ENCODE measurements at regions not wholly inside any gene's neighbourhood (a gene's known extent, or its start where the extent isn't known, plus 50 kb on each side); places are given as distances from the start of the nearest gene placed in this dataset.
"Not testable (repeated sequence)": the region's sequence is repeated elsewhere in the genome, so short reads cannot be mapped to it uniquely, and the experiment has no call there.

GRCh38 chr13:57846600-57847173 lies 215.1 kb downstream of the PCDH17 start:
- Mint-ChIP-seq H3K4me1 (ENCODE audit: low read depth) (no peaks in the 10 kb centered on the region), H3K27ac (no peak overlapping the region), H3K9me3 (peaks cover 28% of the 10 kb centered on the region), H3K4me3 (no peak overlapping the region), H3K36me3 (peaks cover 5% of the 10 kb centered on the region), H3K27me3 (no peaks in the 10 kb centered on the region)
- CTCF ChIA-PET, result no interaction called here
- POLR2A ChIA-PET, result no interaction called here
- intact Hi-C loops (cut with micrococcal nuclease), result no loop called here
- no peak for DNase-seq

GRCh38 chr13:57857945-57858344 lies 226.4 kb downstream of the PCDH17 start:
- POLR2A ChIA-PET, result no interaction called here
- no peaks in the 10 kb centered on the region for H3K36me3 Mint-ChIP-seq
- intact Hi-C loops (cut with micrococcal nuclease), result no loop called here
- CTCF ChIA-PET, result no interaction called here
- H3K27ac Mint-ChIP-seq, result no peak overlapping the region
- H3K9me3 Mint-ChIP-seq, result peaks cover 3% of the 10 kb centered on the region
- H3K27me3 Mint-ChIP-seq, result no peaks in the 10 kb centered on the region
- no peaks in the 10 kb centered on the region for H3K4me1 Mint-ChIP-seq (ENCODE audit: low read depth)
- no peak for DNase-seq
- no peak overlapping the region for H3K4me3 Mint-ChIP-seq

- intact Hi-C loops (cut with micrococcal nuclease), result no loop called here
- no peak for DNase-seq
- Mint-ChIP-seq H3K9me3 (peaks cover 3% of the 10 kb centered on the region), H3K27ac (no peak overlapping the region), H3K36me3 (no peaks in the 10 kb centered on the region), H3K27me3 (no peaks in the 10 kb centered on the region), H3K4me1 (ENCODE audit: low read depth) (no peaks in the 10 kb centered on the region), H3K4me3 (no peak overlapping the region)
- ChIA-PET POLR2A (no interaction called here), CTCF (no interaction called here)
Observed at GRCh38 chr13:57858376-57858775, 226.8 kb downstream of the PCDH17 start.

GRCh38 chr13:57862879-57863278 lies 231.3 kb downstream of the PCDH17 start:
- POLR2A ChIA-PET, result no interaction called here

GRCh38 chr13:57865600-57866294 lies 234.2 kb downstream of the PCDH17 start:
- H3K36me3 Mint-ChIP-seq, result no peaks in the 10 kb centered on the region
- CTCF ChIA-PET, result no interaction called here
- POLR2A ChIA-PET, result no interaction called here
- no peak overlapping the region for H3K27ac Mint-ChIP-seq
- no peak overlapping the region for H3K4me3 Mint-ChIP-seq
- no peaks in the 10 kb centered on the region for H3K27me3 Mint-ChIP-seq
- intact Hi-C loops (cut with micrococcal nuclease), result no loop called here
- no peak for DNase-seq
- H3K4me1 Mint-ChIP-seq (ENCODE audit: low read depth), result no peaks in the 10 kb centered on the region
- H3K9me3 Mint-ChIP-seq, result peaks cover 13% of the 10 kb centered on the region

More at GRCh38 chr13:57862879-57863278, 231.3 kb downstream of the PCDH17 start:
- CTCF ChIA-PET, result no interaction called here
- Mint-ChIP-seq H3K4me1 (ENCODE audit: low read depth) (no peaks in the 10 kb centered on the region), H3K27ac (no peak overlapping the region), H3K4me3 (no peak overlapping the region), H3K27me3 (no peaks in the 10 kb centered on the region), H3K36me3 (no peaks in the 10 kb centered on the region), H3K9me3 (peaks cover 8% of the 10 kb centered on the region)
- intact Hi-C loops (cut with micrococcal nuclease), result no loop called here
- DNase-seq, result no peak

GRCh38 chr13:57874530-57874929 lies 243.0 kb downstream of the PCDH17 start:
- POLR2A ChIA-PET, result no interaction called here

GRCh38 chr13:57877601-57878000 lies 246.1 kb downstream of the PCDH17 start:
- POLR2A ChIA-PET, result no interaction called here
- no peak for DNase-seq
- intact Hi-C loops (cut with micrococcal nuclease), result no loop called here
- no peaks in the 10 kb centered on the region for H3K27me3 Mint-ChIP-seq
- H3K27ac Mint-ChIP-seq, result no peak overlapping the region
- CTCF ChIA-PET, result no interaction called here
- H3K36me3 Mint-ChIP-seq, result no peaks in the 10 kb centered on the region
- peaks cover 13% of the 10 kb centered on the region for H3K9me3 Mint-ChIP-seq
- no peaks in the 10 kb centered on the region for H3K4me1 Mint-ChIP-seq (ENCODE audit: low read depth)
- no peak overlapping the region for H3K4me3 Mint-ChIP-seq

More at GRCh38 chr13:57874530-57874929, 243.0 kb downstream of the PCDH17 start:
- H3K36me3 Mint-ChIP-seq, result no peaks in the 10 kb centered on the region
- CTCF ChIA-PET, result no interaction called here
- no peak overlapping the region for H3K4me3 Mint-ChIP-seq
- intact Hi-C loops (cut with micrococcal nuclease), result no loop called here
- no peak for DNase-seq
- no peak overlapping the region for H3K27ac Mint-ChIP-seq
- no peaks in the 10 kb centered on the region for H3K4me1 Mint-ChIP-seq (ENCODE audit: low read depth)
- peaks cover 10% of the 10 kb centered on the region for H3K9me3 Mint-ChIP-seq
- H3K27me3 Mint-ChIP-seq, result no peaks in the 10 kb centered on the region

- no peak overlapping the region for H3K4me3 Mint-ChIP-seq
- H3K27ac Mint-ChIP-seq, result no peak overlapping the region
- ChIA-PET POLR2A (no interaction called here), CTCF (no interaction called here)
- intact Hi-C loops (cut with micrococcal nuclease), result no loop called here
- no peaks in the 10 kb centered on the region for H3K36me3 Mint-ChIP-seq
- H3K4me1 Mint-ChIP-seq (ENCODE audit: low read depth), result no peaks in the 10 kb centered on the region
- no peaks in the 10 kb centered on the region for H3K27me3 Mint-ChIP-seq
- H3K9me3 Mint-ChIP-seq, result peaks cover 15% of the 10 kb centered on the region
- no peak for DNase-seq
Observed at GRCh38 chr13:57878291-57878690, 246.7 kb downstream of the PCDH17 start.

GRCh38 chr13:57897225-57897624 lies 265.7 kb downstream of the PCDH17 start:
- CTCF ChIA-PET, result no interaction called here
- Mint-ChIP-seq H3K4me1 (ENCODE audit: low read depth) (no peaks in the 10 kb centered on the region), H3K27ac (no peak overlapping the region), H3K36me3 (no peaks in the 10 kb centered on the region), H3K9me3 (peaks cover 13% of the 10 kb centered on the region), H3K4me3 (no peak overlapping the region), H3K27me3 (no peaks in the 10 kb centered on the region)
- DNase-seq, result no peak
- intact Hi-C loops (cut with micrococcal nuclease), result no loop called here
- POLR2A ChIA-PET, result no interaction called here

GRCh38 chr13:57899096-57899495 lies 267.6 kb downstream of the PCDH17 start:
- Mint-ChIP-seq H3K4me1 (ENCODE audit: low read depth) (no peaks in the 10 kb centered on the region), H3K4me3 (no peak overlapping the region), H3K27me3 (no peaks in the 10 kb centered on the region), H3K36me3 (no peaks in the 10 kb centered on the region), H3K9me3 (peaks cover 17% of the 10 kb centered on the region), H3K27ac (no peak overlapping the region)
- intact Hi-C loops (cut with micrococcal nuclease), result no loop called here
- ChIA-PET CTCF (no interaction called here), POLR2A (no interaction called here)
- no peak for DNase-seq

- H3K4me1 Mint-ChIP-seq (ENCODE audit: low read depth); CTCF ChIA-PET; POLR2A ChIA-PET; DNase-seq; H3K4me3 Mint-ChIP-seq; H3K27me3 Mint-ChIP-seq; H3K27ac Mint-ChIP-seq; intact Hi-C loops (cut with micrococcal nuclease); H3K36me3 Mint-ChIP-seq; H3K9me3 Mint-ChIP-seq: not testable (repeated sequence)
Observed at GRCh38 chr13:57909833-57910232, 278.3 kb downstream of the PCDH17 start.

- DNase-seq, result no peak
- ChIA-PET CTCF (no interaction called here), POLR2A (no interaction called here)
- Mint-ChIP-seq H3K4me1 (ENCODE audit: low read depth) (no peaks in the 10 kb centered on the region), H3K4me3 (no peak overlapping the region), H3K27ac (no peak overlapping the region), H3K9me3 (peaks cover 2% of the 10 kb centered on the region), H3K27me3 (no peaks in the 10 kb centered on the region), H3K36me3 (no peaks in the 10 kb centered on the region)
- intact Hi-C loops (cut with micrococcal nuclease), result no loop called here
Observed at GRCh38 chr13:57918086-57918485, 286.5 kb downstream of the PCDH17 start.

GRCh38 chr13:57918913-57919312 lies 287.4 kb downstream of the PCDH17 start:
- Mint-ChIP-seq H3K27ac (no peak overlapping the region), H3K4me3 (no peak overlapping the region), H3K4me1 (ENCODE audit: low read depth) (no peaks in the 10 kb centered on the region), H3K36me3 (no peaks in the 10 kb centered on the region), H3K9me3 (peaks cover 2% of the 10 kb centered on the region), H3K27me3 (no peaks in the 10 kb centered on the region)
- ChIA-PET CTCF (no interaction called here), POLR2A (no interaction called here)
- DNase-seq, result no peak
- intact Hi-C loops (cut with micrococcal nuclease), result no loop called here
